ENCODE measurements at regions not wholly inside any gene's neighbourhood (a gene's known extent, or its start where the extent isn't known, plus 50 kb on each side); places are given as distances from the start of the nearest gene placed in this dataset.

DNA sequence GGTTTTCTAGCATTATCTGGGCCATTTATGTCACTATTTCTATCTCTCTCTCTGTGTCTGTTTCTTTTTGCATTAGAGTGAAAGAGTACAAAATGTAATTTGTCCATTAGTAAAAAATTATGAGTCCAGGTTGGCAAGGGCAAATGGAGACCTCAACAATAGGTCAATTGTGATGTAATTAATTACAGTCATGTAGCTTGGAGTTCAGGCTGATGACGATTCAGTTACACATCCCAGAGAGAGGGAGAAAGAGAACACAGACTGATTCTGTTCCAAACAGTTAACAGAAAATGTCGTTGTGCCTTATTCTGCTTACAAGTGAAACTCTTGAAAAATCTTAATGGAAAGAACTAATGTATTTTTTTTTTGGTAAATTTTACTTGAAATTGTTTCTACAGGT, 83.3 kb downstream of the ATXN7L3B start:
- Histone ChIP-seq H3K4me2 (no peak overlapping the region), H3K4me1 (no peaks in the 10 kb centered on the region), H3K27ac (no peak overlapping the region), H3K9ac (no peak overlapping the region), H4K20me1 (no peaks in the 10 kb centered on the region), H3K4me3 (no peak overlapping the region), H3K9me3 (no peaks in the 10 kb centered on the region), H3K36me3 (no peaks in the 10 kb centered on the region), H3K27me3 (no peaks in the 10 kb centered on the region)
- no peak for TF ChIP-seq Cebpa-rat (IDR thresholded peaks at IDR 0.05)

DNA sequence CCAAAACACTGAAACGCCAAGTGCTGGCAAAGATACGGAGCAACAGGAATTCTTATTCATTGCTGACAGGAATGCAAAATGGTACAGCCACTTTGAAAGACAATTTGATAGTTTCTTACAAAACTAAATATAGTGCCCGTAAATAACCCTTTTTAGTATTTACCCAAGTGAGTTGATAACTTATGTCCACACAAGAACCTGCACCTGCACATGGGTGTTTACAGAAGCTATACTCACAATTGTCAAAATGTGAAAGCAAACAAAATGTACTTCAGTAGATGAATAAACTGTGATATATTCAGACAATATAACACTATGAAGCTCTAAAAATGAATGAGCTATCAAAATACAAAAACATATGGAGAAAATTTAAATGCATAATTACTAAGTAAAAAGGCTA, 86.6 kb downstream of the ATXN7L3B start:
- no peak overlapping the region for H3K4me3 ChIP-seq
- H3K4me2 ChIP-seq, result no peak overlapping the region
- no peak for TF ChIP-seq Cebpa-rat (IDR thresholded peaks at IDR 0.05)
- H3K27ac ChIP-seq, result no peak overlapping the region
- H4K20me1 ChIP-seq, result no peaks in the 10 kb centered on the region
- H3K36me3 ChIP-seq, result no peaks in the 10 kb centered on the region
- no peaks in the 10 kb centered on the region for H3K4me1 ChIP-seq
- no peaks in the 10 kb centered on the region for H3K9me3 ChIP-seq
- H3K27me3 ChIP-seq, result no peaks in the 10 kb centered on the region
- no peak overlapping the region for H3K9ac ChIP-seq

DNA sequence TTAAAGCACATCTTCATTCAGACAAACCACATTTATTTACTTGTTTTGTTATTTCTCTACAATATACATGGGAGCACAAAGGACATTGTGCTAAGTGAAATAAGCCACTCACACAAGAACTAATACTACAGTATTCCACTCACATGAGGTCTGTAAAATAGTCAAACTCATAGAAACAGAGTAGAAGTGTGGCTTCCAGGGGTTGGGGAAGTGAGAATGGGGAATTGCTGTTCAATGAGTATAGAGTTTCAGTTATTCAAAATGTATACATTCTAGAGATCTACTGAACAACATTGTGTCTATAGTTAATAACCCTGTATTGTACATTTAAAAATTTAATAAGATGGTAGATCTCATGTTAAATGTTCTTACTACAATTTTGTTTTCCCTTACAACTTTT, 88.8 kb downstream of the ATXN7L3B start:
- H3K4me3 ChIP-seq, result no peak overlapping the region
- H3K27ac ChIP-seq, result no peak overlapping the region
- no peak overlapping the region for H3K9ac ChIP-seq
- H3K4me1 ChIP-seq, result no peaks in the 10 kb centered on the region
- H3K36me3 ChIP-seq, result no peaks in the 10 kb centered on the region
- no peak for TF ChIP-seq Cebpa-rat (IDR thresholded peaks at IDR 0.05)
- H3K4me2 ChIP-seq, result no peak overlapping the region
- H4K20me1 ChIP-seq, result no peaks in the 10 kb centered on the region
- H3K27me3 ChIP-seq, result no peaks in the 10 kb centered on the region
- no peaks in the 10 kb centered on the region for H3K9me3 ChIP-seq

DNA sequence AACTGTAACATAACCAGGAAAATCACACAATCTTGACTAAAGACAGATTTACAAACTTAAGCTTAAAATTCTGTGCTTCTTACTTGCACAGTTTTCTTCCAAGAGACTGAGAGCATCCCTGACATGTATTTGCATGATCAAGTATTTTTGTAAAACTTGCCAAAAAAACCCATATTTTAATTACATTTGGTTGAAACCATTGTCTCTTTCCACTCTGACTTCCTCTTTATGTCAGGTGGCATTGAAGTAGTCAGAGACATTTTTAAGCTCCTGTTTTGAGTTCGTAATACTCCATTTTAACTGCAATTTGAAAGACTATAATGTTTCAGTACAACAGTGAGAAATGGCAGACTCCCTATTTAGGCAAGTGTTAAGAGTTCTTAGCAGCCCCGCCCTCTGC, 103.6 kb downstream of the ATXN7L3B start:
- H3K27ac ChIP-seq, result no peak overlapping the region
- no peaks in the 10 kb centered on the region for H3K9me3 ChIP-seq
- no peaks in the 10 kb centered on the region for H3K36me3 ChIP-seq
- peaks cover 4% of the 10 kb centered on the region; the same call in 1 of the 2 replicates for H3K4me1 ChIP-seq
- H3K4me3 ChIP-seq, result no peak overlapping the region
- H3K9ac ChIP-seq, result no peak overlapping the region
- H3K4me2 ChIP-seq, result no peak overlapping the region
- no peaks in the 10 kb centered on the region for H4K20me1 ChIP-seq
- no peak for TF ChIP-seq Cebpa-rat (IDR thresholded peaks at IDR 0.05)
- no peaks in the 10 kb centered on the region for H3K27me3 ChIP-seq

DNA sequence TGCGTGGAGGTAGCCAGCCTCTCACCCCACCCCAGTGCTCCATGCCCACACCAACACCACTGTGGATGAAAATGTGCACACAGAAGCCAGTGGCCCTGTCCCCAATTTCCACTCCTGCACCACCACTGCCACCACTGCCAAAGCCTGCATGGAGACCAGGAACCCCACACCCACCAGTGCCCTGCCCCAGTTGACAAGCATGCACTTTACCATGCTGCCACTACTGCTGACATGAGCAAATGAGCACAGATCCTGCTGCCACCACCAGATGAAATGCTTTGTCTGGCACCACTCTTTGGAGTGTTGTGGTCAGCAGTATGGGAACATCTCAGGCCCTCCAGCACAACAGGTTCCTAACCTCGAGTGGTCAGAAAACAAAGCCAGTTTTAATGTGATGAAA, 104.1 kb downstream of the ATXN7L3B start:
- no peak for TF ChIP-seq Cebpa-rat (IDR thresholded peaks at IDR 0.05)
- no peaks in the 10 kb centered on the region for H4K20me1 ChIP-seq
- H3K9me3 ChIP-seq, result no peaks in the 10 kb centered on the region
- no peak overlapping the region for H3K27ac ChIP-seq
- H3K27me3 ChIP-seq, result no peaks in the 10 kb centered on the region
- no peaks in the 10 kb centered on the region for H3K4me1 ChIP-seq
- no peak overlapping the region for H3K9ac ChIP-seq
- H3K36me3 ChIP-seq, result no peaks in the 10 kb centered on the region
- no peak overlapping the region for H3K4me2 ChIP-seq
- no peak overlapping the region for H3K4me3 ChIP-seq

DNA sequence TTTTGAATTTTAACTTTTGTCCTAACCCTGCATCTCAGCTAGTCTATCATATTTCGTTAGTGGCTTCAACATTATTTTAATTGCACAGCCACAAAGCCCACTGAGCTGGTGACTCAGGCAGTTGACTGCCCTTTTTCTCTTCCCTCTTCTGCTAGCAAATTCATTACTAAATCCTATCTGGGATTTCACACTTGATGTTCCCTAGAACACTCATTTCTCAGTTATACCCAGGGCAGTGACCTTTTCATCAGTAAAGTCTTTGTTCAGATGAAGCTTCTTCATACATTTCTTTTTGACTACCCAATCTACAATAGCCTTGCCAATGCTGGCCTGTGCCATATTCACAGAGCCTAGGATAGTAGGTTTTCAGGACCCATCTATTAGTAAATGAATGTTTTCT, 107.0 kb downstream of the ATXN7L3B start:
- H3K27ac ChIP-seq, result no peak overlapping the region
- H3K4me2 ChIP-seq, result no peak overlapping the region
- H4K20me1 ChIP-seq, result no peaks in the 10 kb centered on the region

DNA sequence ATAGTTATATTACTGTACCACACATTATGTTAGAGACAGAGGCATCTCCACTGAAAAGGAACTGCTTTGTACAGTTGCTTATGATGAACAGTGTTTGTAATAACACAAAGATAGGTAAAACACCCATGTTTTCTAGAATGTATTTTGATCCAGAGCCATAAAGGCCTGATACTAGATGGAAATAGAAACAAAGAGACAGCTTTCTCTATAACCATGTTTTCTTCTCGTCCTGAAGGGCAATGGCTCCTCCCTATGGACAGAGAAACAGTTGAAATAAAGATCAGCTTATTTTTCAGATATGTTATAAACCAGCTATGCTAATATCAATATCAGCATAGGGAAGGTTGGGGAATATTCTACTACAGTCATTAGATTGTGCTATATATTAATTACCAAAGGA, 109.2 kb downstream of the ATXN7L3B start:
- Histone ChIP-seq H3K27ac (no peak overlapping the region), H3K4me3 (no peak overlapping the region), H3K4me2 (no peak overlapping the region), H3K4me1 (no peaks in the 10 kb centered on the region), H3K27me3 (no peaks in the 10 kb centered on the region), H3K36me3 (no peaks in the 10 kb centered on the region), H3K9me3 (no peaks in the 10 kb centered on the region), H4K20me1 (no peaks in the 10 kb centered on the region), H3K9ac (no peak overlapping the region)
- no peak for TF ChIP-seq Cebpa-rat (IDR thresholded peaks at IDR 0.05)

More for the DNA sequence above, 107.0 kb downstream of the ATXN7L3B start:
- Histone ChIP-seq H3K4me1 (no peaks in the 10 kb centered on the region), H3K36me3 (no peaks in the 10 kb centered on the region), H3K9me3 (no peaks in the 10 kb centered on the region), H3K27me3 (no peaks in the 10 kb centered on the region), H3K9ac (no peak overlapping the region), H3K4me3 (no peak overlapping the region)
- TF ChIP-seq Cebpa-rat (IDR thresholded peaks at IDR 0.05), result no peak

DNA sequence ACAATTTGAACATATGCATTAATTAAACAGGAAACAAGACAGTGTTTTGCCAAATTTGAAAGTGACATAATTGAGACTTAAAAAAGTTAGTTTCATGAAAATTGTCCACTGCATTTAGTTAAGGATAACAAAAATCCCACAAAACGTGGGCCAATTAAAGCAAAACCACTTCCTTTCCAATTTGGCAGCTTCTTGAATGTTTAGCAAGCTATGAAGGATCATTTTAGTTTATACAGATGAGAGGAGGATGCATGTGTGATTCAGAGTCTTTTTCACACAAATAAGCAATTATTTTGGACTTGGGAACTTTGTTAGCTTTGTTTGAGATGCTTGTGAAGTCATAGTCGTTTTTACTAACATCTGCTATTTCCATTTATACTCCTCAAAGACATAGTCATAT, 109.6 kb downstream of the ATXN7L3B start:
- Histone ChIP-seq H3K27ac (no peak overlapping the region), H3K36me3 (no peaks in the 10 kb centered on the region), H3K9me3 (no peaks in the 10 kb centered on the region), H4K20me1 (no peaks in the 10 kb centered on the region), H3K27me3 (no peaks in the 10 kb centered on the region), H3K4me1 (no peaks in the 10 kb centered on the region), H3K4me2 (no peak overlapping the region), H3K9ac (no peak overlapping the region), H3K4me3 (no peak overlapping the region)
- no peak for TF ChIP-seq Cebpa-rat (IDR thresholded peaks at IDR 0.05)

DNA sequence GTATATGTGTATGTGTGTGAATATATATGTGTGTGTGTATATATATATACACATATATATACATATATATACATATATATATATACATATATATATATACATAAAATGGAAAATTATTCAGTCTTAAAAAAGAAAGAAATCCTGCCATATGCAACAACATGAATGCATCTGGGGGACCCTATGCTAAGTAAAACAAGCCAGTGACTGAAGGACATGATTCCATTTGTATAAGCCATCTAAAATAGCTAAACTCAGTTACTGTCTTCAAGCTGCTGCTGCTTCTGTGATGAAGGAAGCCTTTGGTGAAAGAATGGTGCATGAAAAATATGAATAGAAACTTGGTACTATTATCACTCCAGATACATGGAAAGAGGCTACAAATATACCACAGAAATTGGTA, 118.6 kb downstream of the ATXN7L3B start:
- Histone ChIP-seq H3K9ac (no peak overlapping the region), H3K27ac (no peak overlapping the region), H3K4me1 (no peaks in the 10 kb centered on the region), H3K4me2 (no peak overlapping the region), H3K9me3 (no peaks in the 10 kb centered on the region), H3K27me3 (no peaks in the 10 kb centered on the region), H4K20me1 (no peaks in the 10 kb centered on the region), H3K36me3 (no peaks in the 10 kb centered on the region), H3K4me3 (no peak overlapping the region)
- no peak for TF ChIP-seq Cebpa-rat (IDR thresholded peaks at IDR 0.05)

DNA sequence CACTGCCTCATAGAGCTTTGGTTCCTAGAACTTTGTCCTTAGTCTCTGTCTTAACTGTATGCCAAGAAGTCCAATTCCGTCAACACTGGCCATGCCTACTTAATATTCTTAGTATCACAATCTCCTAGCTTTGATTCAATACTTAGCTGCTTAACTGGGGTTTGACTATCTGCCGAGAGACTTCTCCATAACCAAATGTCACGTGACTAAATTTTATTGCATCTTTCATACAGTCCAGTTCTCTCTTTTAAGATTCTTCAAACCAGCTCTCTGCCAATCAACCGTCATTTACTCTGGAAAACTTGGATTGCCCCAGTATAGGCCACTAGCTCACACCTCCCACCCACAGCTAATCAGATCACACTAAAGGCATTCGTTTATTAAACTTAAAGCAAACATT, 122.8 kb downstream of the ATXN7L3B start:
- Histone ChIP-seq H3K4me3 (no peak overlapping the region), H3K9me3 (no peaks in the 10 kb centered on the region), H3K4me1 (no peaks in the 10 kb centered on the region), H3K27me3 (no peaks in the 10 kb centered on the region), H4K20me1 (no peaks in the 10 kb centered on the region), H3K4me2 (no peak overlapping the region), H3K9ac (no peak overlapping the region), H3K27ac (no peak overlapping the region), H3K36me3 (no peaks in the 10 kb centered on the region)
- no peak for TF ChIP-seq Cebpa-rat (IDR thresholded peaks at IDR 0.05)

DNA sequence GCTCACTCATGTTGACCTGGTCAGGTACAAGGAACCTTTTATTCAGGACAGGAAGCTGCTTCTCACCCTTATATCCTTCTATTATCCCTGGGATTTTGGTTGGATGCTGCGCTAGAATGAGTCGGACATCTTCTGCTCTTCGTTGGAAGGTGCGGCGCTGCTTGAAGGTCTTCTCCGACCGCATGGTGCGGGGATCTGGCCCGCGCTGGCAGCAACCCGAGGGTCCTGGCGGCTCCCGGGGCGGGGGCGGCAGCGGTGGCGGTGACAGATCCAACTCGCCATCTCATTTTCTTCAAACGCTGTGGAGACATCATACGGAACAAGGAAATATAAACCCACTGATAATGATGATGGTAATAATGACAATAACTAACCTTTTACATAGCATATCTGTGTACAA, 126.3 kb downstream of the ATXN7L3B start:
- TF ChIP-seq Cebpa-rat (IDR thresholded peaks at IDR 0.05), result no peak
- H3K9me3 ChIP-seq, result no peaks in the 10 kb centered on the region

More for the DNA sequence above, 126.3 kb downstream of the ATXN7L3B start:
- Histone ChIP-seq H3K4me3 (no peak overlapping the region), H4K20me1 (no peaks in the 10 kb centered on the region), H3K4me1 (no peaks in the 10 kb centered on the region), H3K4me2 (no peak overlapping the region), H3K27ac (no peak overlapping the region), H3K36me3 (no peaks in the 10 kb centered on the region), H3K27me3 (no peaks in the 10 kb centered on the region), H3K9ac (no peak overlapping the region)

Measured in BLaER1 (cell line).